GM23248 (cell line): ENCODE measurements at regions not wholly inside any gene's neighbourhood (a gene's known extent, or its start where the extent isn't known, plus 50 kb on each side); places are given as distances from the start of the nearest gene placed in this dataset.

Experiments
- DNase-seq: peaks from one replicate; pipeline ENCODE4 v3.0.0-alpha.2; 2015
- H2AFZ ChIP-seq: fragments of 200-600 bp; sonication (generic); 2 replicates; pipeline ENCODE4 v1.6.1; 2016; ENCODE audit warnings: antibody characterized with exemption
- H3F3A ChIP-seq: fragments of 200-600 bp; sonication (generic); 2 replicates; pipeline ENCODE4 v1.6.1; 2016; ENCODE audit warnings: mild to moderate bottlenecking, antibody characterized with exemption, mixed run types; ENCODE audit not compliant: insufficient read depth
- H3K27ac ChIP-seq: fragments of 200-600 bp; sonication (generic); 2 replicates; pipeline ENCODE4 v1.5.1; 2016; ENCODE audit warnings: mild to moderate bottlenecking
- H3K27me3 ChIP-seq: fragments of 200-600 bp; sonication (generic); replicated peaks from 2 replicates; pipeline ENCODE4 v1.6.1; 2016; ENCODE audit warnings: mild to moderate bottlenecking; ENCODE audit not compliant: insufficient read depth
- H3K36me3 ChIP-seq: fragments of 200-600 bp; sonication (generic); 2 replicates; pipeline ENCODE4 v1.6.1; 2016; ENCODE audit warnings: low read depth, mild to moderate bottlenecking
- H3K4me1 ChIP-seq: fragments of 200-600 bp; sonication (generic); 2 replicates; pipeline ENCODE4 v1.6.1; 2016; ENCODE audit warnings: mild to moderate bottlenecking; ENCODE audit not compliant: insufficient read depth
- H3K4me2 ChIP-seq: fragments of 200-600 bp; sonication (generic); one replicate; pipeline ENCODE4 v1.6.1; 2016; ENCODE audit warnings: mild to moderate bottlenecking; ENCODE audit not compliant: unreplicated experiment
- H3K4me3 ChIP-seq: fragments of 200-600 bp; sonication (generic); 2 replicates; pipeline ENCODE4 v1.5.1; 2016; ENCODE audit warnings: mild to moderate bottlenecking
- H3K79me2 ChIP-seq: fragments of 200-600 bp; sonication (generic); 2 replicates; pipeline ENCODE4 v1.6.1; 2016; ENCODE audit warnings: mild to moderate bottlenecking; ENCODE audit not compliant: insufficient read depth
- H3K9ac ChIP-seq: fragments of 200-600 bp; sonication (generic); 2 replicates; pipeline ENCODE4 v1.6.1; 2016; ENCODE audit warnings: mild to moderate bottlenecking
- H3K9me2 ChIP-seq: fragments of 200-600 bp; sonication (generic); 2 replicates; pipeline ENCODE4 v1.6.1; 2016; ENCODE audit warnings: mixed run types, mild to moderate bottlenecking, moderate library complexity; ENCODE audit not compliant: insufficient read depth
- H3K9me3 ChIP-seq: fragments of 200-600 bp; sonication (generic); one replicate; pipeline ENCODE4 v1.6.1; 2017; ENCODE audit warnings: low read depth
- H4K20me1 ChIP-seq: fragments of 200-600 bp; sonication (generic); 2 replicates; pipeline ENCODE4 v1.6.0; 2016; ENCODE audit not compliant: insufficient read depth
- EZH2 ChIP-seq: fragments of 200-600 bp; sonication (generic); IDR thresholded peaks from 2 replicates; pipeline ENCODE4 v1.6.1; 2018; ENCODE audit warnings: antibody characterized with exemption, mild to moderate bottlenecking; ENCODE audit not compliant: insufficient read depth, poor library complexity, severe bottlenecking
- EZH2phosphoT487 ChIP-seq: fragments of 200-600 bp; sonication (generic); IDR thresholded peaks from 2 replicates; pipeline ENCODE4 v1.6.1; 2018; ENCODE audit warnings: antibody characterized with exemption, moderate library complexity, mild to moderate bottlenecking, low read depth; ENCODE audit not compliant: insufficient read depth
- WGBS, 2 experiments: methylation state at CpG; one replicate each; pipeline ENCODE4 v1.1.6; 2015 to 2017; ENCODE audit warnings: low lambda C conversion rate in 2 of 2, low coverage in 1 of 2; ENCODE audit errors: missing lambda C conversion rate in 2 of 2; 5-methylcytosine and 5-hydroxymethylcytosine counted together
- in situ Hi-C: fragments of 300-500 bp; cut with MboI; formaldehyde crosslinking; loops from 2 replicates; pipeline ENCODE4 v1.15.0; 2020

DNA sequence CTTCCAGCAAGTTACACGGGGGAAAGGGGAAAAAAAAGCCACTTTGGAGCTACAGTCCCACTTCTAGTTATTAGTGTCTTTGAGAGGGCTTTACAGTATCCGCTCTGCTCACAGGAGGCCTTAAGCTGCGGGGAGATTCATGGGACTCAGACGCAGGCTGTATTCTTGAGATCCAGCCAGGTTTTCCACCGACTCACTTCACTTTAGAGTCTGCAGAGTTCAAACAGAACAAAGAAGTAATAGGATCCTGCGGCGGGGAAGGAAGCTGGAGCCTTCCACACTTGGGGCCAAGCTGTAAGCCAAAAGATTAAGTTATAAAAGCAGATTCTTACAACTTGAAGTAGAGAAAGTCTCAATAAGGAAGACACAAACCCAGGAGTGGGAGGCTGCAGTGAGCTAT is 60.2 kb upstream of the FAM174B start:
- WGBS, 2 experiments = 75 to 83% methylated on average over 7 of the region's 7 CpGs
- Histone ChIP-seq H3K4me2 (no peak overlapping the region), H3K4me1 (no peaks in the 10 kb centered on the region), H3K27me3 (no peaks in the 10 kb centered on the region), H3K4me3 (no peak overlapping the region), H2AFZ (no peak overlapping the region), H3K9me3 (no peaks in the 10 kb centered on the region), H3K36me3 (no peaks in the 10 kb centered on the region), H3K9me2 (no peaks in the 10 kb centered on the region), H4K20me1 (no peaks in the 10 kb centered on the region), H3K79me2 (no peaks in the 10 kb centered on the region), H3K9ac (no peak overlapping the region), H3F3A (no peaks in the 10 kb centered on the region), H3K27ac (no peak overlapping the region)
- no peak for TF ChIP-seq EZH2phosphoT487
- in situ Hi-C loops = loop anchor here (25.0 kb wide), 1 partner anchor 328 kb away; the partner anchor contains the start of gene ST8SIA2
- no peak for DNase-seq

DNA sequence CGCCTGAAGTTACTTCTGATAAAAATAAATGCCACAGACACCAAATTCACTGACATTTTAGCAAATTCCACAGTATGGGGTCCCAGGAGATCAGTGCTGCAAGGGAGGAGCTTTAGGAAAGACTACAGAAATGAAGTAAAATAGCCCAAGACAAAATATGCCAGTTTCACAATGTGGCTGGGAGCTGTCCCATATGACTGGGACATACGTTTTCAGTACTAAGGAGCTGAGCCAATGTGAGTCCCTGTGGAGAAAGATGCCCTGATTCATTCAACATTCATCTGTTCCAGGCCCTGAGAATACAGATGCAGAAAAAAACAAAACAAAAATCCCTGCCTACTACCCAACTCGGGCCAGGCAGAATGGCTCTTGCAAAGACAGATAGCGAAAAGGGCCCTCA is 63.4 kb upstream of the FAM174B start:
- DNase-seq = peak; percentile 69
- H3F3A ChIP-seq = no peaks in the 10 kb centered on the region
- no peaks in the 10 kb centered on the region for H3K36me3 ChIP-seq
- WGBS, 2 experiments = 48 to 58% methylated on average over 4 of the region's 4 CpGs
- no peaks in the 10 kb centered on the region for H3K9me2 ChIP-seq
- H4K20me1 ChIP-seq = no peaks in the 10 kb centered on the region
- no peak overlapping the region for H3K4me3 ChIP-seq
- no peaks in the 10 kb centered on the region for H3K79me2 ChIP-seq
- H3K4me1 ChIP-seq = no peaks in the 10 kb centered on the region
- no peak overlapping the region for H3K27ac ChIP-seq
- H3K27me3 ChIP-seq = no peaks in the 10 kb centered on the region
- no peak overlapping the region for H2AFZ ChIP-seq
- H3K9me3 ChIP-seq = no peaks in the 10 kb centered on the region
- H3K9ac ChIP-seq = no peak overlapping the region
- no peak overlapping the region for H3K4me2 ChIP-seq
- in situ Hi-C loops = loop anchor here (25.0 kb wide), 1 partner anchor 332 kb away; the partner anchor contains the start of gene ST8SIA2
- TF ChIP-seq EZH2 (no peak), EZH2phosphoT487 (no peak)

DNA sequence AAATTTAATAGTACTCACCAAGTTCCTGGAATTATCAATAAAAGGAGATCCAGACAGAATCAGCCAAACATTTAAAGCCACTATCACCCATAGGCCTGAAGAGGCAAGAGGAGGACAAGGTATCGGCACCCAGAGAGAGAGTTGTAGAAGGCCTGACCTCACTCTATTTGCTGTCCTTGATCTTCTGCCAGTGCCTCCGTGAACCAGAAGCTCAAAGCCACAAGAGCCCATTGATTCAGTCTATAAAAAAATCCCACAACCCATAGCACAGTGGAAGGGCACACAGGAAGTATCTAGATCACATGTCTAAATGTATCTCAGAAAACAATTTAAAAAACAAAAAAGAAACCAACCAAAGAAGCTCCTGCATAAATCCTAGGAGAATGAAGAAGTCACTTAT is 68.6 kb upstream of the FAM174B start:
- TF ChIP-seq EZH2 (no peak), EZH2phosphoT487 (no peak)
- Histone ChIP-seq H4K20me1 (no peaks in the 10 kb centered on the region), H3K9me3 (no peaks in the 10 kb centered on the region), H3K27me3 (no peaks in the 10 kb centered on the region), H3K9me2 (no peaks in the 10 kb centered on the region), H3K4me2 (no peak overlapping the region), H2AFZ (no peak overlapping the region), H3K4me1 (no peaks in the 10 kb centered on the region), H3F3A (no peaks in the 10 kb centered on the region), H3K36me3 (no peaks in the 10 kb centered on the region), H3K79me2 (no peaks in the 10 kb centered on the region), H3K4me3 (no peak overlapping the region), H3K9ac (no peak overlapping the region), H3K27ac (no peak overlapping the region)
- WGBS, 2 experiments = 72% methylated on average over 2 of the region's 2 CpGs
- in situ Hi-C loops = loop anchor here (25.0 kb wide), 1 partner anchor 337 kb away; the partner anchor contains the start of gene ST8SIA2
- DNase-seq = no peak

DNA sequence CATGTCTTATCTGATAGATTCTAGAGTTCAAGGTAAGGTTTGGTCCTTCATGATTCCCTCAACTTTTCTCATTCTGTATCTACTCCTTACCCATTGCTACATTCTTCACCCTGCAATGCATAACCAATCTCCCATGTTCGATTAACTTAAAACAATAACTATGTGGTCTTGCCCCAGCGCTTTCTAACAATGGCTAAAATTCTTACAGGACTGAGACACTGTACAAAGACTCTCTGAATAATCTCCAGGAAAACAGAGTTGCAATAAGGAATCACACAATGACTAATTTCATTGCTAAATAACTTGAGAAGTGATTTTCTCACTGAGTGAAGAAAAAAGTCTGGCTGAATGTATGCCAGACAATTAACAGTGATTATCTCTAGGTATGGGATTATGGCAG is 69.6 kb upstream of the FAM174B start:
- in situ Hi-C loops = no loop called here
- no peaks in the 10 kb centered on the region for H3K27me3 ChIP-seq
- TF ChIP-seq EZH2 = no peak
- TF ChIP-seq EZH2phosphoT487 = no peak

DNA sequence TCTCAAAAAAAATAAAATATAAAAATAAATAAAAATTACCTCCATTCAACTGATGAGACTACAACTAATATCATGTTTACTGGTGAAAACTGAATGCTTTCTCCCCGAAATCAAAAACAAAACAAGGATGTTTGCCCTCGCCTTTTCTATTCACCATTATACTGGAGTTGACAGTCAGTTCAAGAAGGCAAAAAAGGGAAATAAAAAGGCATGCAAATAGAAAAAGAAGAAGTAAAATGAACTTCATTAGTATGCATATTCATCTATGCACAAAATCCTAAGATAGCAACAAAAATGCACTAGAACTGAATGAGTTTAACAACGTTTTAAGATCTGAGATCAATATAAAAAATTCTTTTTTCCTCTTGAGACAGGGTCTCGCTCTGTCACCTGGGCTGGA is 72.7 kb upstream of the FAM174B start:
- Histone ChIP-seq H3K79me2 (no peaks in the 10 kb centered on the region), H3K4me2 (no peak overlapping the region), H3K9ac (no peak overlapping the region), H3K4me1 (no peaks in the 10 kb centered on the region), H3K4me3 (no peak overlapping the region), H3F3A (no peaks in the 10 kb centered on the region), H3K36me3 (no peaks in the 10 kb centered on the region), H3K27ac (no peak overlapping the region), H2AFZ (no peak overlapping the region), H3K9me3 (no peaks in the 10 kb centered on the region), H3K9me2 (no peaks in the 10 kb centered on the region), H4K20me1 (no peaks in the 10 kb centered on the region), H3K27me3 (no peaks in the 10 kb centered on the region)
- in situ Hi-C loops = no loop called here
- WGBS, 2 experiments = 64 to 65% methylated on average over 4 of the region's 4 CpGs
- TF ChIP-seq EZH2phosphoT487 (no peak), EZH2 (no peak)
- no peak for DNase-seq

More for the DNA sequence above, 69.6 kb upstream of the FAM174B start:
- Histone ChIP-seq H3K4me3 (no peak overlapping the region), H4K20me1 (no peaks in the 10 kb centered on the region), H3K9me2 (no peaks in the 10 kb centered on the region), H3K4me1 (no peaks in the 10 kb centered on the region), H2AFZ (no peak overlapping the region), H3K4me2 (no peak overlapping the region), H3K36me3 (no peaks in the 10 kb centered on the region), H3K9ac (no peak overlapping the region), H3F3A (no peaks in the 10 kb centered on the region), H3K27ac (no peak overlapping the region), H3K9me3 (no peaks in the 10 kb centered on the region), H3K79me2 (no peaks in the 10 kb centered on the region)
- DNase-seq = peak; percentile 36
- WGBS, 2 experiments = 79 to 84% methylated on average over 2 of the region's 2 CpGs
